GM12892 (cell line): ENCODE measurements at regions not wholly inside any gene's neighbourhood (a gene's known extent, or its start where the extent isn't known, plus 50 kb on each side); places are given as distances from the start of the nearest gene placed in this dataset.

ENCODE experiments used
- POLR2A ChIP-seq: IDR thresholded peaks from 2 replicates; pipeline ENCODE4 v1.6.1; 2011; ENCODE audit warnings: low read depth, low read length, control low read depth
- POLR2AphosphoS5 ChIP-seq: IDR thresholded peaks from 2 replicates; pipeline ENCODE4 v1.6.1; 2011; ENCODE audit warnings: low read depth, low read length, control low read depth
- TAF1 ChIP-seq: IDR thresholded peaks from 2 replicates; pipeline ENCODE4 v1.6.1; 2011; ENCODE audit warnings: low read depth, mild to moderate bottlenecking, control low read depth, low read length, borderline replicate concordance

GRCh38 chr11:86861810-86862209 lies 61.5 kb downstream of the PRSS23 start:
- TF ChIP-seq POLR2A (no peak), TAF1 (no peak), POLR2AphosphoS5 (no peak)
